ENCODE measurements at regions not wholly inside any gene's neighbourhood (a gene's known extent, or its start where the extent isn't known, plus 50 kb on each side); places are given as distances from the start of the nearest gene placed in this dataset.

DNA sequence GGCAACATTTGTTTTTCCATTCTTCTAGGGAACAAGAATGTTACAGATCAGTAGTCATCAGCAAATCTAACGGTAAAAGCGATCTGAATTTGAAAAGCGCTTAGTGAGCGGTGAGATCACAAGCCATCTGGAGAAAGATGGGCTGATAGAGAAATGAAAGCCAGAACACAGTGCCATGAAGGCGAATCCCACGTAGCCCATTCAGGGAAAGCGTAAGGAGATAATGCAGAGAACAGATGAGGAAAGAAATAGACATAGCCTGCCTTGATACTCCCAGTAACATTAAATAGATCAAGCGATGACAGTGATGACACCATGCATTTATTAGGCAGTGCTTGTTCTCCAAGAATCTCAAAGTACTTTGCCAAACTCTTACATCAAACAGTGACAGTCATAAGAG lies 183.1 kb upstream of the PSMD7 start:
- TF ChIP-seq, protein P1, sequence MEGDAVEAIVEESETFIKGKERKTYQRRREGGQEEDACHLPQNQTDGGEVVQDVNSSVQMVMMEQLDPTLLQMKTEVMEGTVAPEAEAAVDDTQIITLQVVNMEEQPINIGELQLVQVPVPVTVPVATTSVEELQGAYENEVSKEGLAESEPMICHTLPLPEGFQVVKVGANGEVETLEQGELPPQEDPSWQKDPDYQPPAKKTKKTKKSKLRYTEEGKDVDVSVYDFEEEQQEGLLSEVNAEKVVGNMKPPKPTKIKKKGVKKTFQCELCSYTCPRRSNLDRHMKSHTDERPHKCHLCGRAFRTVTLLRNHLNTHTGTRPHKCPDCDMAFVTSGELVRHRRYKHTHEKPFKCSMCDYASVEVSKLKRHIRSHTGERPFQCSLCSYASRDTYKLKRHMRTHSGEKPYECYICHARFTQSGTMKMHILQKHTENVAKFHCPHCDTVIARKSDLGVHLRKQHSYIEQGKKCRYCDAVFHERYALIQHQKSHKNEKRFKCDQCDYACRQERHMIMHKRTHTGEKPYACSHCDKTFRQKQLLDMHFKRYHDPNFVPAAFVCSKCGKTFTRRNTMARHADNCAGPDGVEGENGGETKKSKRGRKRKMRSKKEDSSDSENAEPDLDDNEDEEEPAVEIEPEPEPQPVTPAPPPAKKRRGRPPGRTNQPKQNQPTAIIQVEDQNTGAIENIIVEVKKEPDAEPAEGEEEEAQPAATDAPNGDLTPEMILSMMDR (IDR thresholded peaks at IDR 0.05): no peak
- TF ChIP-seq POLR2A (IDR thresholded peaks at IDR 0.05): no peak
